HEK293 (cell line): ENCODE measurements at regions not wholly inside any gene's neighbourhood (a gene's known extent, or its start where the extent isn't known, plus 50 kb on each side); places are given as distances from the start of the nearest gene placed in this dataset.
A peak's percentile ranks its signal among the peaks of the same experiment; 100 is the strongest.
"Not testable (repeated sequence)": the region's sequence is repeated elsewhere in the genome, so short reads cannot be mapped to it uniquely, and the experiment has no call there.

Source experiments
- CTCF ChIA-PET: fragments of 350-600 bp; formaldehyde crosslinking; extraction: SDS; loops from one replicate; lab custom pipeline; 2021; ENCODE audit warnings: antibody characterized with exemption; lab: Yijun Ruan, JAX
- POLR2A ChIA-PET: fragments of 300-600 bp; formaldehyde crosslinking; extraction: SDS; loops from one replicate; lab custom pipeline; 2020; ENCODE audit warnings: antibody characterized with exemption, inconsistent platforms; lab: Yijun Ruan, JAX
- H3K27ac ChIP-seq: fragments of 200-500 bp; sonication (Bioruptor generic); 2 replicates; pipeline ENCODE4 v1.5.1; 2014; ENCODE audit warnings: low read depth, low read length, control low read depth, inconsistent platforms; ENCODE audit errors: extremely low read depth
- H3K36me3 ChIP-seq, 2 experiments: fragments of 200-500 bp in 1 of 2; sonication (Bioruptor generic) in 1 of 2; 1 replicate in 1 of 2; 2 replicates in 1 of 2; pipeline ENCODE4 v1.5.1; 2014 to 2017; ENCODE audit warnings: inconsistent platforms in 2 of 2, low read length in 2 of 2; ENCODE audit not compliant: control insufficient read depth in 2 of 2, insufficient read depth in 1 of 2
- H3K4me1 ChIP-seq: fragments of 200-500 bp; sonication (Bioruptor generic); 2 replicates; pipeline ENCODE4 v1.5.1; 2014; ENCODE audit warnings: mild to moderate bottlenecking, low read length, inconsistent platforms; ENCODE audit not compliant: control insufficient read depth, insufficient read depth
- H3K4me3 ChIP-seq: 2 replicates; pipeline ENCODE4 v1.5.1; 2011; ENCODE audit warnings: low read depth, mild to moderate bottlenecking, control low read depth, low read length, moderate library complexity
- H3K9me3 ChIP-seq: fragments of 200-500 bp; sonication (Bioruptor generic); 2 replicates; pipeline ENCODE4 v1.5.1; 2014; ENCODE audit warnings: low read depth, low read length, inconsistent platforms; ENCODE audit not compliant: control insufficient read depth, insufficient read depth
- BCL11B ChIP-seq: fragments of 450-650 bp; formaldehyde crosslinking; IDR thresholded peaks from 2 replicates; pipeline ENCODE4 v1.5.1; 2016; ENCODE audit warnings: low read depth, missing biosample characterization, missing genetic modification characterization
- EGR2 ChIP-seq: fragments of 450-650 bp; formaldehyde crosslinking; IDR thresholded peaks from 2 replicates; pipeline ENCODE4 v1.5.1; 2016; ENCODE audit warnings: low read depth, missing biosample characterization, missing genetic modification characterization
- HOXA7 ChIP-seq: sonication (generic); formaldehyde crosslinking; IDR thresholded peaks from 2 replicates; pipeline ENCODE4 v1.8.1; 2022; ENCODE audit warnings: missing genetic modification reagents, borderline replicate concordance
- KLF16 ChIP-seq: fragments of 450-650 bp; formaldehyde crosslinking; IDR thresholded peaks from 2 replicates; pipeline ENCODE4 v1.5.1; 2017; ENCODE audit warnings: missing biosample characterization, missing genetic modification characterization
- PRDM4 ChIP-seq: fragments of 450-650 bp; formaldehyde crosslinking; IDR thresholded peaks from 2 replicates; pipeline ENCODE4 v1.5.1; 2017; ENCODE audit warnings: missing biosample characterization, missing genetic modification characterization
- WT1 ChIP-seq: fragments of 450-650 bp; formaldehyde crosslinking; IDR thresholded peaks from 2 replicates; pipeline ENCODE4 v1.5.1; 2016; ENCODE audit warnings: missing biosample characterization, missing genetic modification characterization
- ZBTB44 ChIP-seq: fragments of 450-650 bp; IDR thresholded peaks from 2 replicates; pipeline ENCODE4 v1.5.1; 2018; ENCODE audit warnings: missing biosample characterization, mild to moderate bottlenecking, missing genetic modification characterization
- ZEB2 ChIP-seq: fragments of 450-650 bp; formaldehyde crosslinking; IDR thresholded peaks from 2 replicates; pipeline ENCODE4 v1.5.1; 2016; ENCODE audit warnings: missing biosample characterization, missing genetic modification characterization
- ZNF146 ChIP-seq: fragments of 450-650 bp; formaldehyde crosslinking; IDR thresholded peaks from 2 replicates; pipeline ENCODE4 v1.5.1; 2016; ENCODE audit warnings: missing biosample characterization, missing genetic modification characterization
- ZNF654 ChIP-seq: fragments of 450-650 bp; formaldehyde crosslinking; IDR thresholded peaks from 2 replicates; pipeline ENCODE4 v1.5.1; 2016; ENCODE audit warnings: low read depth, missing biosample characterization, missing genetic modification characterization
- ZNF658 ChIP-seq: fragments of 450-650 bp; formaldehyde crosslinking; IDR thresholded peaks from 2 replicates; pipeline ENCODE4; 2016; ENCODE audit warnings: missing biosample characterization, missing genetic modification characterization
- ZNF664 ChIP-seq: fragments of 450-650 bp; formaldehyde crosslinking; IDR thresholded peaks from 2 replicates; pipeline ENCODE4 v1.5.1; 2016; ENCODE audit warnings: missing biosample characterization, missing genetic modification characterization
- ZNF747 ChIP-seq: fragments of 450-650 bp; formaldehyde crosslinking; IDR thresholded peaks from 2 replicates; pipeline ENCODE4 v1.5.1; 2016; ENCODE audit warnings: missing biosample characterization, missing genetic modification characterization
- ZNF76 ChIP-seq: fragments of 450-650 bp; formaldehyde crosslinking; IDR thresholded peaks from 2 replicates; pipeline ENCODE4; 2016; ENCODE audit warnings: low read depth, missing biosample characterization, missing genetic modification characterization, borderline replicate concordance
- ZNF768 ChIP-seq: fragments of 450-650 bp; formaldehyde crosslinking; IDR thresholded peaks from 2 replicates; pipeline ENCODE4 v1.5.1; 2018; ENCODE audit warnings: missing biosample characterization, mild to moderate bottlenecking, missing genetic modification characterization
- ZNF777 ChIP-seq: fragments of 450-650 bp; formaldehyde crosslinking; IDR thresholded peaks from 2 replicates; pipeline ENCODE4 v1.5.1; 2017; ENCODE audit warnings: missing biosample characterization, missing genetic modification characterization, borderline replicate concordance
- ZNF837 ChIP-seq: fragments of 450-650 bp; formaldehyde crosslinking; IDR thresholded peaks from 2 replicates; pipeline ENCODE4 v1.5.1; 2016; ENCODE audit warnings: missing biosample characterization, missing genetic modification characterization
- ZSCAN16 ChIP-seq: fragments of 450-650 bp; formaldehyde crosslinking; IDR thresholded peaks from 2 replicates; pipeline ENCODE4 v1.5.1; 2016; ENCODE audit warnings: missing biosample characterization, missing genetic modification characterization

- H3K27ac ChIP-seq: no peak overlapping the region
- ChIA-PET CTCF (no interaction called here), POLR2A (no interaction called here)
- TF ChIP-seq ZBTB44 (tag by site-specific recombination): no peak
- TF ChIP-seq ZNF747 (tag by site-specific recombination): no peak
- TF ChIP-seq ZNF658 (tag by site-specific recombination): no peak
- no peak for TF ChIP-seq ZNF76
- no peak for TF ChIP-seq ZNF654 (tag by site-specific recombination)
- no peak for TF ChIP-seq WT1
- no peak for TF ChIP-seq PRDM4 (tag by site-specific recombination)
- TF ChIP-seq ZNF664 (tag by site-specific recombination): no peak
- no peak for TF ChIP-seq HOXA7 (CRISPR knock-in tag)
- no peak for TF ChIP-seq EGR2 (tag by site-specific recombination)
- no peak for TF ChIP-seq BCL11B (tag by site-specific recombination)
- no peak for TF ChIP-seq ZNF837 (tag by site-specific recombination)
- TF ChIP-seq ZNF768 (tag by site-specific recombination): no peak
- no peak for TF ChIP-seq KLF16
- TF ChIP-seq ZNF777 (tag by site-specific recombination): no peak
- no peak overlapping the region for H3K4me3 ChIP-seq
- H3K9me3 ChIP-seq: no peaks in the 10 kb centered on the region
- H3K4me1 ChIP-seq: no peaks in the 10 kb centered on the region
- H3K36me3 ChIP-seq: no peaks in the 10 kb centered on the region
Measured at GRCh38 chrX:147533426-147533825, 378.3 kb upstream of the FMR1 start.

- POLR2A ChIA-PET: no interaction called here
- Histone ChIP-seq H3K36me3 (no peaks in the 10 kb centered on the region), H3K4me1 (no peaks in the 10 kb centered on the region), H3K27ac (no peak overlapping the region), H3K4me3 (no peak overlapping the region), H3K9me3 (no peaks in the 10 kb centered on the region)
- CTCF ChIA-PET: no interaction called here
- no peak for TF ChIP-seq ZSCAN16 (tag by site-specific recombination)
- no peak for TF ChIP-seq ZEB2
- TF ChIP-seq BCL11B (tag by site-specific recombination): no peak
Measured at GRCh38 chrX:147537172-147537571, 374.5 kb upstream of the FMR1 start.

GRCh38 chrX:147548023-147548422 is 363.7 kb upstream of the FMR1 start:
- TF ChIP-seq ZNF146 (tag by site-specific recombination): peak; percentile 93
- H3K36me3 ChIP-seq, H3K9me3 ChIP-seq, H3K4me1 ChIP-seq, POLR2A ChIA-PET, H3K27ac ChIP-seq, H3K4me3 ChIP-seq, CTCF ChIA-PET: not testable (repeated sequence)
